NCI-H226 (cell line): ENCODE measurements at regions not wholly inside any gene's neighbourhood (a gene's known extent, or its start where the extent isn't known, plus 50 kb on each side); places are given as distances from the start of the nearest gene placed in this dataset.

ENCODE experiments used
- DNase-seq: peaks from one replicate; pipeline ENCODE4 v3.0.0-alpha.2; 2015

DNA sequence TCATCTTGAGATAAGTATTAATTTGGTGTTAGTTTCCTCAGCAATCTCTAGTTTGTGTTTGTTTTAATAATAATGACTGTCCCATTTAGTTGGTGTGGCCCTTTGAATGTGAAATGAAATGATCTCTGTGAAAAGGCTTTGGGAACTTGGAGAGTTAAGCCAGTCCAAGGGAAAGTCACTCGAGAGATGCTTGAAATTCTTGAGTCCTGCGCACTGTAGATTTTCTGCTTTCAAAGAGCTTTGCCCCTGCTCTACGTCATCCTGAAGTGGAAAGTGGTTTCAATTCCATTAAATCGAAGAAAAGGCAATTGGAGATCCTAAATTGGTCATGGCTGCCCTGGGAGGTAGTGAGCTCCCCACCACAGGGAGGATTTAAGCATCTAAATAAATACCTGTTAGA is 403.8 kb downstream of the ZNF536 start:
- no peak for DNase-seq

DNA sequence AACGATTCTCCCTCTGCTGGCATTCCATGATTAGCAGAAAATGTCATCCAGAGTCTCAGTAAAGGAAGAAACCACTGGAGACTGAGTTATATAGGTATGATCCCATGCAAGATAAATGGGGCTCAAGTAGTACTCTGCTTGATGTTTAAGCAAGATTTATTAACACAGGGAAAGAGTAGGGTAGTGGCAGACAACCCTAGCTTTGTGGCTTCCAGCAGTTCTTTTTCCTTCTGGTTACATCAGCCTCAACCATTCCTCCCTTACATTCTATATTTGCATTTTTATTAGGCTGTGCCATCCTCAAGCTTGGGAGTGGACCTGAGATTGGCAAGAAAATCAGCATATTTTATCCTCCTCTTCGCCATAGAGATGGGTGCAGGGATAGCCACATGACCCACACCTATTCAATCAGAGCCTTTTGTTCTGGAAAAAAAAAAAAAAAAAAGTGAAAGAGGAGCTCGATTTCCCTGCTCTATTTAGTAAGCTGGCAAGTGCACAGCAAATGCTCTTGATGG is 402.1 kb downstream of the ZNF536 start:
- no peak for DNase-seq

DNA sequence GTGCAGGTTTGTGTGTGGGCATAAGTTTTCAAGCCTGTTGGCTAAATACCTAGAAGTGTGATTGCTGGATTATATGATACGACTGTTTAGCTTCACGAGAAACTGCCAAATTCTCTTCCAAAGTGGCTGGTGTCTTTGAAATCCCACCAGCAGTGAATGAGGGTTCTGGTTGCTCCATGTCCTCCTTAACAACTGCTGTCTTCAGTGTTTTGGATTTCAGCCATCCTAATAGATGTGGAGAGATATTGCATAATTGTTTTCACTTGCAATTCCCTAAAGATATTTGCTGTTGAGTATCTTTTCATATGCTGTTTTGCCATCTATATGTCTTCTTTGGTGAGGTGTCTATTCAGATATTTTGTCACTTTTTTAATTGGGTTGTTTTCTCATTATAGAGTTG is 390.5 kb downstream of the ZNF536 start:
- no peak for DNase-seq

DNA sequence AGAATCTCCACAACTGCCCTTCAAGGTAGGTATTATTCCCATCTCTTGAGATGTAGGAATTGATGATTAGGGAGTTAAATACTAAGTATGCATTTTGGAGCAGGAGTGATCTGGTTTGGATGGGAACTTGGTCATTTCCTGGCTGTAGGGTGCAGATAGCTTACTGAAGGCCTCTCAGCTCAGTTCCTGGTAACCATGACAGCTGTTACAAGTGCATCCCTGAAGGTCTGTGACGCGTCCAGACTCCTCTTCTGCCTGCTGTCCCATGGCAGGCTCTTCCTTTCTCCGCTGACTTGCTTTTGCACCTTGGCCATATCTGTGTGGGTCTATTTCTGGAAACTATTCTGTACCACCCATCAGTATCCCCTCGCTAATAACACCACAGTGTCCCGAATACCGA is 387.8 kb downstream of the ZNF536 start:
- DNase-seq = no peak

DNA sequence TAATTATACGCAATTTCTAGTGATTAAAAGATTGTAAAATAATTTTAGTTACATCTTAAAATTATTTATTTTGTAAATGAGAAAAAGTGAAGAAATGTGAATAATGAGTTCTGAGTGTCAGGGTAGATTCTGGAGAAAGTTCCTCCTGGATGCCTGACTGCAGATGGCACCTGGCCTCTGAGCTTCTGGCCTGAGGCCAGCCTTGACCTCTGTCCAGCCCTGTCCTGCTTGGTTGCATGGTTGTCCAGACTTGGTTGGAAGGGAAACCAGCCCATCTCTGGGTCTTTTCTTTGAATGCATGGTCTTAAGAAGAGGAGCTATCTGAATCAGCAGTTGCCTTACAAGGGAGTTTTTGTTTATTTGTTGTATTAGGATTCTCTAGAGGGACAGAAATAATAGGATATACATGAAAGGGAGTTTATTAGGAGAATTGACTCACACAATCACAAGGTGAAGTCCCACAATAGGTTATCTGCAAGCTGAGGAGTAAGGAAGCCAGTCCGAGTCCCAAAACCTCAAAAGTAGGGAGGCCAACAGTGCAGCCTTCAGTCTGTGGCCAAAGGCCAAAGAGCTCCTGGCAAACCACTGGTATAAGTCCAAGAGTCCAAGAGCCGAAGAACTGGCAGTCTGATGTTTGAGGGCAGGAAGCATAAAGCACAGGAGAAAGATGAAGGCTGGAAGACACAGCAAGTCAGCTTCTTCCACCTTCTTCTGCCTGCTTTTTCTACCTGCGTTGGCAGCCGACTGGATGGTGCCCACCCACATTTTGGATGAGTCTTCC is 385.8 kb downstream of the ZNF536 start:
- no peak for DNase-seq

DNA sequence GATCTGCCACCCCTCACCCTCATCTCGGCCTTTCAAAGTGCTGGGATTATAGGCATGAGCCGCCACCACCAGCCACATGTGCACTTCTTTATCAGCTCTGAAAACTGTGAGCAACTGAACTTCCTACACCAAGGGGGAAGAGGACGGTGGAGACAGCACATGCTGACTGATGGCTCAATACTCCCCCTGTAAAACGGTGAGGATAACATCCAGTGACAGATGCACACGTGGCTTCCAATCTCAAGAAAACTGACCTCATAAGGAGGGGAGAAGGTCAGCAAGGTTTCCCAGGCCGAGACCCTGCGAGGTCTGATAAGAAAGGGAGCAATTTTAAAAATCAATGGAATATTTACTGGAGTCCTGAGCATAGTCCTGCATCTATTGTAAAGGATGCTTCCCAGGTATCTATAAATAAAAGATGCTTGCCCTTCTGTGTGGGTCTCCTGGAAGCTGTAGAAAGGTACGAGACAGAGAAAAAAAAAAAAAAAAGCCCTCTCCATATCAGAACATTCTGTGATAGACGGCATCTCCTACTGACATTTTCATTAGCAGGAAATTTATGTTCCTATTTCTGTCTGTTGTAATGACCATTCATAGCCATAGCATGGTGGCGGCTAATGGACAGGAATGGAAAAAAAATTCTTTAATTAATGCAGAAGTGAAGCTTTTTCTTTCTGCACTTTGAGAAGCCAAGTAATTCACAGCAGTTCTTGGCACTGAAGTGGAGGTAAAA is 385.1 kb downstream of the ZNF536 start:
- no peak for DNase-seq

DNA sequence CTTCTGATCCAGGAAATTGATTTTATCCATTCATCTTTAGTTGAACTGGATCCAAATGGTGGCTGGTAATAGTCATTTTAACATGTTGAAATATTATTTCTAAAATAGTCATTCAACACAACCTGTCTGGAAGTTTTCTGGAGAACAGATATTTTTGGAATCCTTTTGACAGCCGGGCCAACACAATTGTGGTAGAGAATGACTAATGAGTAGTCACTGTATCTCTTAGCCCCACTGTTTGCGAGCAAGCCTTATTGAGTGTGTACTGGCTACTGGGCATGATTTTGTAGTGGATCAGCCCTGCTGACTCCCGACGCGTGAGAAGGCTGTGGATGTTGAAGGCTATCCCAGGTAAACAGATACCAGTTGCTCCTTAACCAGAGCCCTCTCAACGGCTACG is 383.4 kb downstream of the ZNF536 start:
- DNase-seq = no peak

DNA sequence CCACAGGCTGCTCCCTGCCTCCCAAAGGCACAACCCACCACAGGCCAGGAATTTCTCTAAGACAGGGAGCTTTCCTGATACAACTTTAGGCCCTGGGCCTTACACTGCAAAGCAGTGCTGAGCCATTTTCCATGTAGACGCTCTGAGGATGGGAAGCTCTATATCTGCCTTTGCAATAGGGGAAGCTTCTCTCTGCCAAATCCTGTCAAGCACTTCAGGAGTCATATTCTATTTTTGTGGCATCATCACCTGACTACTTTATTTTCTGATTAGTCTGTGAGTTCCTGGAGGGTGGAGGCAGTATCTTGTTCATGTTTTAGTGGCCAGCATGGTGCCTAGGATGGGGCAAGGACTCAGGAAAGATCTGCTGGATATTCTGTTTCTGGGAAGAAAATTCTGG is 382.0 kb downstream of the ZNF536 start:
- no peak for DNase-seq

DNA sequence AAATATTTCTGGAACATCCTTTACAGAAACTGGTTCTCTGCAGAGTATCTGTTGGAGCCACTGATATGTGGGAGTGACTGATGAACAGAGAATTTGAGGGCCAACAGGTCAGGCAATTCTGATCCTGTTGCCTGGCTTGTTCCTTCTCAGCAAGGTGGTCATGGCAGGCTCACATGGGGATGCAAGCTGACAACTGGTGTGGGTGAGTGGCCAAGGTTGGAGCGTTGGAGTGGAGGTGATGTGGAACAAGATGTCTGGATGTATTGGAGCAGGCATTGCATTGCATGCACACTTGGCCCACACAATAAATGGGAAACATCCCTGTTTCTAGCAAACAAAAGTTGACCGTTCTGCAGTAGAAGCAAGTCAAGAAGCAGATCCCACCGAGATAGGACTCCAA is 380.7 kb downstream of the ZNF536 start:
- no peak for DNase-seq

DNA sequence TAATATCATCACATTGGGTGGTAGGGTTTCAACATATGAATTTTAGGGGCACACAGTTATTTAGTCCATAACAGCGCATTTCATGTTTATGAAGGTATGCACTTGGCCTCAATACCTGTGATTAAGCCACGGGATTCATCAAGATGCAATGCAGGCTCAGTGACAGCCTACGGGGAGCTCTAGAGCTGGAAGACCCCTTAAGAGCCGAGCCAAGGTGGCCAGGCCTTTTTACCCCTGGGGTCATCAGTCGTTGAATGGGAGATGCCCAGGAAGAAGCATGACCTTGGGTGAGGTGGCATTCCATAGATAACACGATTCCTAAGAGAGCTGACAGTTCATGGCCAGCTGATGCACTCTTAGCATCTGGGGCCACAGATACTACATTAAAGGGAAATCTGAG is 380.0 kb downstream of the ZNF536 start:
- no peak for DNase-seq

DNA sequence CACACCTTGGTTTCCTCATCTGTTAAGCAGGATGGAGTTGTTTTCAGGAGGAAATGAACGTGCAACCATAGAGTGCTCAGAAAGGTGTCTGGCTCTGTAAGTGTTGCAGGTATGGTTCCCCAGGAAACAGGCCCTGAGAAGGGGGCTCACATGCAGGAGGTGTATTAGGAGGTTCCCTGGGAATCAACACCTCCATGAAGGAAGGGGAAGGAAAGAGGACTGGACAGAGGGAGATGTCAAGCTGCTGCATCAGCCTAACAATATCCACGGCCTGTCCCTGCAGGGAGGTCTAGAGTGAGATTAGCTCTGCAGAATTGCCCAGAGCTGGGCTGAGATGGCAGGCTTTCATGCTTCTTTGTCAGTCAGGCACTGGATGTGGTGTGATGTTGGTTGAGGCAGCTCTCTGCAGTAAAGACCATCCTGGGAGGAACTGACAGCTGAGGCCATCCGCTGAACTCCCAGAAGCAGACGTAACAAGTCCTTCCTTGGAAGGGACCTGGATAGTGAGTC is 373.3 kb downstream of the ZNF536 start:
- DNase-seq = no peak

DNA sequence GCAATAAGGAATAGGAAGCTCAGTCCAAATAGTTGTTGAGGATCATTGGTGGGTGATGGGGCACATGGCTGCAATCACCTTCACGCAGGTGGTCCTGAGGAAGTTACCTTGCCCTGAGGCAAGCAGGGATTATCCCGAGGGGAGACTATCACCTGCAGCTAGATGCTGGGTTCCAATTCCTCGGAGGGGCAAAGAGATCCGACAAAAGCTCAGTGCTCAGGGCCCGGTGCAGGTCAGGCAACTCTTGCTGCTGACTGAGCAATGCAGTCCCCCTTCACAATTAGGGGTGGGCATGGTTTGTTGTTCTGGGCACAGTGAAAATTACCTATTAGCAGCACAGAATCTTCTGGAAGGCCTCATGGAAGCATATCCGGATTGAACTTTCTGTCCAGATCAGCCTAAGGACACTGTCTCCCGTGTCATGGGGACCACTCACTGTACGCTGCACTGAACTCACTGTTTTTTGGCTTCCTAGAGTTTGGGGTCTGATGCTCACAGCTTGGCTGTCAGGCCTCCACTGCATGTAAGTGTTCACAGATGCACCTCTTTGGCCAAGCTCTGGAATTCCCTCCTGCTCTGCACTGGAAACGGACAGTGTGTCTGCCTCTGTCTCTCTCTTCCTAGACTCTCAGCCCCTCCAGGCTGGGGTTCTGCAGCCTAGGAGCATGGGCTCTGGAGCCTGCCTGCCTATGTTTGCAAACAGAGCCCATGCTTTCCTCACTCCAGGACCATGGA is 372.7 kb downstream of the ZNF536 start:
- DNase-seq = no peak

DNA sequence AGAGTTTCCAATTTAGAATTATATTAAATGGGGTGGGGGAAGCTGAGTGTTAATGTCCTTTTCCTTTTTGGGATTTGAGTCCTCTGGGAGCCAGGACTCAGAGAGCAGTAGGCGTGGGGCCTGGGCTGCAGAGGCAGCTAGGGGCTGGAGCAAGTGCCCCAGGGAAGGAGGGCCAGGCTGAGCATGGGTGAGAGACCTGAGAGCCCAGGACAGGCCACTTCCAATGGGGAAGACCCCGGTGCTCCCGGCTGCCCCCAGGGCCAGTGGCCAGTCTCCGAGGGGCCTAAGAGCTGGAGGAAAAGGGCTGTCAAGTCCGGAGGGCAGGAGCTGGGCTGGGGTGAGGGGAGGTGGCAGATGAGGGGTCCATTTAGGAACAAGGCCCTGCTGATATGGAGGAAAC is 371.5 kb downstream of the ZNF536 start:
- no peak for DNase-seq

DNA sequence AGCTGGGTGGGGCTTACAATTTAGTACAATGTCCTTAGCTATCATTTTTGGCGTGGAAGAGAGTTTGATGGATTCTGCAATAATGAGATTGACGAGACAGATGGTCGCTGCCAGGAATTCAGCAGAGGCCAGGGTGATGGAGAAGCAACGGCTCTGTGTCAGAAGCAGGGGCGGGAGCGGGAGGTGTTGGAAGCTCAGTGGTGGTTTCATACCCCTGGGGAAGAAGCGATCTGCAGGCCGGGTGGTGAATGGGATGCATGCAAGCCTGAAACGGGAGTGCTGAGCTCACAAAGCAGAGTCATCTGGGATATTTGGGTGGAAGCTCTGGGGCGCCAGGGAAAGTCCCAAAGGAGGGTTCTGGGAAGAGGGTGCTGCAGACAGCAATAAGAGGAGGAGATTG is 370.8 kb downstream of the ZNF536 start:
- DNase-seq = no peak

DNA sequence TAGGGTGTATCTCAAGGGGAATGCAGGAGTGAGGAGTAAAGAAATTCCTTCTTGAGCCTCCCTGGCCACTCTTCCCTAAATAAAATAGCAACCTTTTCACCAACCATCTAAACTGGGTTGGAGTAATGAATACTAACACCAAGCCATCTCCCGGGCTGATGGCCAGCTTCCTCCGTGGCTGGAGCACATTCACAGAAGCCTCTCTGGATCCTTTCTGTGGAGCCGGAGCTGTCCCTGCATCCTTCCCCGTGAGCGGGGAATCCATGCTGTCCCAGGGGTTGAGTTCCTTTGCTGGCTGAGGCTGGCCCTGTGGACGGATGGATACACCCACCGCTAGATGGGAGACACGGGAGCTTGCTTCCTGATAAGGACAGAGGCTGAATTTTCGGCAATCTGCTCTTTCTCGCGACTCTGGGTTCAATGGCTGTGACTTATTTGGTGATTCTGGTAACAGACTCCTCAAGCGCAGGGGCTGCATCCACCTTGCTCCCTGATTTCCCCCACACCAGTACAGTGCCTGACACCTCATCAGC is 370.3 kb downstream of the ZNF536 start:
- DNase-seq = no peak

DNA sequence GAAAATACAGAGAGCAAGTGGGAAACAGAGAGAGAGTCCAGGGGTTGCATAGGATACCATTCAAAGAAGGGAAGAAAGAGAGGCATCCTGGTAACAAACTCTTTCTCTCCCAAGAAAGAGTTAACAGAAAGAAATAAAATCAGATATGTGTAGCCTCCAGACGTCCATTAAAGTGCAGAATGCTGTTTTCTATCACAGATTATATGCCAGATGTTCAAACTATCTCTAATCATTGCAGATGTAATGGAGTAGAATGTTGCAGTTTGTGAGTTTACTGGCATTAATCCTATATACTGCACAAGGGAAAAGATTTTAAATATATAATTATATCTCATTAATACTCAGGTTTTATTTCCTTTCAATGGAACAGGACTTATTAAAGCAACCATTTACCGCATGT is 369.4 kb downstream of the ZNF536 start:
- DNase-seq = no peak

DNA sequence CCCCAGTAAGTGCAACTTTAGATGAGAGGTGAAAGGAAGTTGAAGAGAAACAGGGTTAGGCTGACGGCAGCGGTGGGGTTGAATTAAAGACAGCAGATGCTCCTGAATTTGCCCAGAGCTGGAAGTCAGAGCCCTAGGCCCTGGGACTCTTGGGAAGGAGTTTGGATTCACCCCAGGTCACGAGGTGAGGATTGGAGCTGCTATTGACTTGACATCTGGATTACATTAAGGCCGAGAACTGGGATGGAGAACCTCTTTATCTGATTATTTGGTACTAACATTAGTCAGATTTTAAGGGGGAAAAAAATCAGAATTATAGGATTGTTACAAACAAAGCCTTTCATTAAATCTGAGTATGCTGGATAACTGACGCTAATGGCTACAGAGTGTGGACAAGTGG is 367.2 kb downstream of the ZNF536 start:
- no peak for DNase-seq

DNA sequence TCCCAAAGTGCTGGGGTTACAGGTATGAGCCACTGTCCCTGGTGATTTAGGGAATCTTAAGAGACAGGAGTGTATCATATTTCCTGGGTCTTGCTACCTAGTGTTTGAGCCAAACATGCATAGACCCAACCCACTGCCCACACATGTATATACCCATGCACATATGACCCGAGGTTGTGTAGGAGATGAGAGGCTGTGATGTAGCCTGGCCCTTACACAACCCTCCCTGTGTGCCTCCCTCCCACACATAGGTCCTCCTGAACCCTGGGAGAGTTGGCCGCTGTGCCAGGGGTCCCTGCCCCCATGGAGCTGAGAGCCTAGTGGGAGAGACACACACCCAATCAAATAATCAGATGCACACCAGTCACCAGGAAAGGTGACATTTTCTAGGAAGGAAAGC is 365.9 kb downstream of the ZNF536 start:
- no peak for DNase-seq

DNA sequence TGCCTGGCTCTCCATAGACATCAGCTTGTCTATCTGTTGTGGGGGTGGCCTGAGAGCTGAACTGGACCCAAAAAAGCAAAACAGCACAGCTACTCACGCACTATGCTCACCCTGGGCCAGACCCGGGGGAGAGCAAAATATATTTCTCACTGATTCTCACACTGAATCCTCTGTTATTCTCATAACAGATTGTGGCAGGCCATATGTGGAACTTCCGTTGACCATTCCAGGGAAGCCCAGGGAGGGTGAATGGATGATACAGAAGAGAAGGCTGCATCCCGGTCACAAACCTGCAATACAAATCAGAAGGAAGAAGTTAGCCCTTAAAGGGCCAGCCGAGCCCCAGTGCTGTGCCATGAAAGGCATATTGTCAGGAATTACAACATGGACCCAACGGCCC is 362.5 kb downstream of the ZNF536 start:
- no peak for DNase-seq

DNA sequence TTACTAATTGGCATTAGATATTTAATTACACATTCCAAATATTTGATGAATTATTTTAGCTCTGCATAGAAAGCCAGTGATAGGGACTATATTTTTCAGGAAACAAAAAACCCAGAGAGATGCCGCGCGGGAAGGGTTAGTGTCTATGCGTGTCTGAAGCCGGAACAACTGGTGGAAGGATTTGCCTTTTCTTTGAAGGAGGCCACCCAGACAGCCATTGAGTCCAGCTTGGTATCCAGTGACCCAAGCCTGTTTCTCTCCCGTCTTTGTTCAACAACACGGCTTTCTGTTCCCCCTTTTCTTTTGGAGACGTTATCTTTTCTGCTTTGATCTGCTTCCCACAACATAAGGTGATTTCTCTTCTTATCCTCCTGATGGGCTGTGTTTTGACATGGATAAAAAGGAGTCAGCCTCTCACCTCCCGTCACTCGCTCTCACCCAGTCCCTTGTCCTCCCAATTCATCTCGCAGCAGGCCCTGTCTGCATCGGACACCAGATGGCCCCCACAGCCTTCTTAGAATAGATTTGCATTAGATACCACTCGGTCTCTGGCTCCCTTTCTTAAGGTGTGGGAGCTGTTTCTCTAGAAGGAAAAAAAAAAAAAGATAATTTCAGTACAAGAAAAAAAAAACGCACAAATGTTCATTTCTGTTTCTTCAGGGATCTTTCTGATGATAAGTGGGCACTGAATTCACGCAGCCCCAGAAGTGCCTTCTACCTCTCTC is 361.8 kb downstream of the ZNF536 start:
- no peak for DNase-seq

DNA sequence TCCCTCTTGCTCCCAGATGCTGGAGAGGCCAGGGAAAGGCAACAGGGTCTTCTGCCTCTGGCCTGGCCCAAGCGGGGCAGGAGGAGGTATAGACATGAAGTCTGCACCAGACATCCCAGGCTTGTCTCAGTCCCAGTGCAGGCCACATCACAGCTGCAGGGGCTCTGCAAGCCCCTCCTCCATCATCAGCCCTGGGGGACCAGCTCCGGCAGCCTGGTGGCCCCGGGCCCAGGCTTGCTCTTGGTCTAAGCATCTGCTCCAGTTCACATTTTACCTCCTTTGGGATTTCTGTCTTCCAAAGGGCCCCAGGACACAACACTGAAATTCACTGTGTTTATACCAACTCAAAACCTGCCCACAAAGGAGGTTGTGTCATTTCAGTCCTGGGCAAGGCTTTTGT is 359.4 kb downstream of the ZNF536 start:
- no peak for DNase-seq

DNA sequence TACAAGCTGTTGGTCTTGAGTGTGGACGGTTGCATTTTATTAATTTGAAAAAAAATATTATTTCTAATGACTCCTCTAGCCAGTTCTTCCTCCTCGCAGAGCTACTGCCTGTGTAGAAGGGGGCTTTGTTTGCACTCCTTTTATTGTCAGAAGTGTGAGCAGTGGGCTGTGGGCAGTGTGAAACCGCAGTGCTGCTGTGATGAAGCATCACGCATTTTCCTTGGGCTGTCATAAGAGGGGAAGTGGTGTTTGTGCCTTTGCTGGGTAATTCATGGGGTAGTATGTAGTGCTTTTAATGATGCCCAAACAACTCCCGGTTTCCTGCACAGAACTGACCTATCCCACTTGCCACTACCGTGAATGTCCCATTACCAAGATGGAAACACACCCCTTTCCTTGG is 357.3 kb downstream of the ZNF536 start:
- no peak for DNase-seq

DNA sequence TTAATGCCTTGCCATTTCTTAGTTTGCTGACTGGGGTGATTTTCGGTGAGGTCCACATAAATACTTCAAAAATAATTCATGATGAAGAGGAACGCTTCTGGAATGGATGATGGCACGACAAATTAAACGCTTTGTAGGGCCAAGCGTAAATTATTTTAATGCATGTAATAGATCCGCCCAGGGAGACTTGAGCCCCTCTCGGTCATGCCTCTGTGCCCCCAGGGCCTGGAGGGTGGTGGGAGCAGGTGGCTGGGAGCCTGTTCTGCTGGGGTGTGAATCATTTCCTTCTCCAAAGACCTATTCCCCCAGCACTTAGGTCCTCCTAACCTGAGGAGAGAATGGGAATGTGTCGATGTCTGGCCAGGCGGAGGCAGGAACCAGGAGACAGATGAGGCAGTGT is 350.6 kb downstream of the ZNF536 start:
- no peak for DNase-seq
